Endothelial cell of umbilical vein (primary cell): ENCODE measurements at regions not wholly inside any gene's neighbourhood (a gene's known extent, or its start where the extent isn't known, plus 50 kb on each side); places are given as distances from the start of the nearest gene placed in this dataset.

ENCODE experiments used
- BruUV-seq: library from RNA; stranded (reverse); fragments of 400-500 nt; replicated peaks from 2 replicates; lab custom pipeline; 2021; lab: Mats Ljungman, UMichigan
- CTCF ChIA-PET: fragments of 300-600, 350-600 bp; sonication (Branson Sonifier 250); formaldehyde crosslinking; loops from one replicate; lab custom pipeline; 2021; ENCODE audit warnings: antibody characterized with exemption, inconsistent platforms; lab: Charles Lee
- POLR2A ChIA-PET: fragments of 300-600, 350-600 bp; sonication (Branson Sonifier 250); formaldehyde crosslinking; loops from one replicate; lab custom pipeline; 2021; ENCODE audit warnings: antibody characterized with exemption, inconsistent platforms; lab: Charles Lee
- DNase-seq: peaks from one replicate; pipeline ENCODE4 v3.0.0-alpha.2; 2011; ENCODE audit warnings: low read depth, low spot score
- FAIRE-seq: peaks from 2 replicates; lab custom pipeline; 2011; peaks lifted over from hg19 to GRCh38; lab: Jason Lieb, UNC
- H2AFZ ChIP-seq: 2 replicates; pipeline ENCODE4 v1.6.0; 2012; ENCODE audit warnings: low read depth, low read length, control low read depth, inconsistent platforms
- H3K27ac ChIP-seq: 2 replicates; pipeline ENCODE4 v1.5.1; 2011; ENCODE audit warnings: low read depth, mild to moderate bottlenecking, control low read depth, low read length, moderate library complexity; ENCODE audit not compliant: insufficient read depth
- H3K27me3 ChIP-seq, 2 experiments: 2 replicates each; pipeline versions ENCODE4 v1.6.0 to v1.6.1; 2011; ENCODE audit warnings: low read length in 2 of 2, mixed read lengths in 1 of 2; ENCODE audit not compliant: control insufficient read depth in 2 of 2, insufficient read depth in 2 of 2
- H3K36me3 ChIP-seq, 2 experiments: 2 replicates in 1 of 2; 3 replicates in 1 of 2; pipeline ENCODE4 v1.5.1; 2011; ENCODE audit warnings: low read length in 2 of 2, mild to moderate bottlenecking in 1 of 2, moderate library complexity in 1 of 2; ENCODE audit not compliant: control insufficient read depth in 2 of 2, insufficient read depth in 2 of 2; ENCODE audit errors: extremely low read depth in 1 of 2
- H3K4me1 ChIP-seq: 3 replicates; pipeline ENCODE4 v1.5.1; 2011; ENCODE audit warnings: mild to moderate bottlenecking, low read length; ENCODE audit not compliant: control insufficient read depth, insufficient read depth; ENCODE audit errors: extremely low read depth
- H3K4me2 ChIP-seq: 2 replicates; pipeline ENCODE4 v1.6.1; 2011; ENCODE audit warnings: low read length, control low read depth, mixed read lengths; ENCODE audit not compliant: insufficient read depth
- H3K4me3 ChIP-seq, 3 experiments: fragments of 200-600 bp in 1 of 3; sonication (generic), shearing (Covaris generic) in 1 of 3; replicated peaks in 1 of 3; 2 replicates each; pipeline ENCODE4 v1.5.1; 2011 to 2016; ENCODE audit warnings: control low read depth in 3 of 3, low read length in 3 of 3, mild to moderate bottlenecking in 2 of 3, inconsistent platforms in 1 of 3, low read depth in 1 of 3, moderate library complexity in 1 of 3; ENCODE audit not compliant: insufficient read depth in 1 of 3
- H3K79me2 ChIP-seq: 2 replicates; pipeline ENCODE4 v1.6.0; 2012; ENCODE audit warnings: low read length, inconsistent platforms; ENCODE audit not compliant: control insufficient read depth, insufficient read depth
- H3K9ac ChIP-seq: replicated peaks from 2 replicates; pipeline ENCODE3; 2011; ENCODE audit warnings: low read length, control low read depth; ENCODE audit not compliant: insufficient read depth; ENCODE audit errors: extremely low read depth
- H3K9me1 ChIP-seq: replicated peaks from 3 replicates; pipeline ENCODE4 v1.6.0; 2011; ENCODE audit warnings: mild to moderate bottlenecking, low read length; ENCODE audit not compliant: control insufficient read depth, insufficient read depth; ENCODE audit errors: extremely low read depth
- H3K9me3 ChIP-seq: replicated peaks from 2 replicates; pipeline ENCODE4 v1.5.1; 2012; ENCODE audit warnings: low read length, inconsistent platforms; ENCODE audit not compliant: control insufficient read depth, insufficient read depth
- H4K20me1 ChIP-seq: replicated peaks from 2 replicates; pipeline ENCODE3; 2011; ENCODE audit warnings: mild to moderate bottlenecking, low read length; ENCODE audit not compliant: control insufficient read depth, insufficient read depth; ENCODE audit errors: extremely low read depth
- CTCF ChIP-seq, 2 donors: IDR thresholded peaks; 1 replicate in 1 of 2; 2 replicates in 1 of 2; pipeline ENCODE4 v1.5.1; 2011; ENCODE audit warnings: low read length in 2 of 2, mild to moderate bottlenecking in 2 of 2, moderate library complexity in 2 of 2, control low read depth in 1 of 2, inconsistent platforms in 1 of 2, low read depth in 1 of 2; ENCODE audit not compliant: insufficient read depth in 1 of 2; ENCODE audit errors: extremely low read depth in 1 of 2
- EZH2 ChIP-seq: IDR thresholded peaks from 2 replicates; pipeline ENCODE4 v1.6.1; 2012; ENCODE audit warnings: borderline replicate concordance, low read depth, mild to moderate bottlenecking, moderate library complexity, low read length, inconsistent platforms; ENCODE audit not compliant: severe bottlenecking
- FOS ChIP-seq: IDR thresholded peaks from 2 replicates; pipeline ENCODE4 v1.6.1; 2011; ENCODE audit warnings: mild to moderate bottlenecking, low read length, moderate library complexity, borderline replicate concordance; ENCODE audit not compliant: insufficient read depth
- GATA2 ChIP-seq: IDR thresholded peaks from 2 replicates; pipeline ENCODE4 v1.7.0; 2011; ENCODE audit warnings: low read depth, mild to moderate bottlenecking, moderate library complexity, mixed read lengths, low read length; ENCODE audit not compliant: insufficient read length, insufficient read depth
- JUN ChIP-seq: IDR thresholded peaks from 2 replicates; pipeline ENCODE4 v1.6.1; 2011; ENCODE audit warnings: borderline replicate concordance, low read depth; ENCODE audit not compliant: insufficient read length, insufficient read depth
- MAX ChIP-seq: IDR thresholded peaks from 2 replicates; pipeline ENCODE4 v1.6.1; 2011; ENCODE audit not compliant: insufficient read depth, insufficient read length
- MYC ChIP-seq: IDR thresholded peaks from one replicate; pipeline ENCODE4 v1.6.1; 2011; ENCODE audit warnings: mild to moderate bottlenecking, low read depth, low read length
- POLR2A ChIP-seq: IDR thresholded peaks from 2 replicates; pipeline ENCODE4 v1.6.1; 2012; ENCODE audit warnings: low read depth, mild to moderate bottlenecking, control low read depth, low read length
- POLR2AphosphoS5 ChIP-seq: IDR thresholded peaks from 2 replicates; pipeline ENCODE4 v1.6.1; 2012; ENCODE audit warnings: low read depth, mild to moderate bottlenecking, control low read depth, low read length, moderate library complexity; ENCODE audit not compliant: insufficient read depth
- dilution Hi-C: fragments of 300-500 bp; cut with MboI; formaldehyde crosslinking; loops from one replicate; pipeline ENCODE4 v1.15.0; 2019; ENCODE audit warnings: low sequenced_read_pairs; ENCODE audit not compliant: extremely low pct_ligation_motif_present
- intact Hi-C: fragments of 100-400 bp; cut with micrococcal nuclease; formaldehyde crosslinking; loops from one replicate; pipeline ENCODE4 v1.10.0; 2022

GRCh38 chr22:47618180-47619010 lies 855.9 kb downstream of the TBC1D22A start:
- no peak overlapping the region for H3K4me2 ChIP-seq
- no TSS peak for BruUV-seq
- no peak for FAIRE-seq

More at GRCh38 chr22:47618180-47619010, 855.9 kb downstream of the TBC1D22A start:
- no peak overlapping the region for H3K9ac ChIP-seq
- TF ChIP-seq POLR2A: no peak
- TF ChIP-seq POLR2AphosphoS5: no peak
- no peak for TF ChIP-seq JUN
- TF ChIP-seq MYC: no peak
- TF ChIP-seq MAX: no peak
- TF ChIP-seq CTCF (IDR thresholded peaks at IDR 0.05; ENCODE audit: extremely low read depth in 1 of 2, insufficient read depth in 1 of 2, low read depth in 1 of 2, low read length in 2 of 2): no peak
- no peak for TF ChIP-seq EZH2
- TF ChIP-seq GATA2: no peak
- no peak for TF ChIP-seq FOS
- DNase-seq: no peak
- no peak overlapping the region for H2AFZ ChIP-seq
- no peaks in the 10 kb centered on the region for H3K79me2 ChIP-seq
- H3K9me3 ChIP-seq: peaks cover 1% of the 10 kb centered on the region
- no peaks in the 10 kb centered on the region for H3K27me3 ChIP-seq
- intact Hi-C loops: no loop called here
- H3K36me3 ChIP-seq: no peaks in the 10 kb centered on the region
- ChIA-PET POLR2A (no interaction called here), CTCF (no interaction called here)
- no peaks in the 10 kb centered on the region for H3K9me1 ChIP-seq
- H3K4me3 ChIP-seq: no peak overlapping the region
- H3K27ac ChIP-seq: no peak overlapping the region
- H3K4me1 ChIP-seq: no peaks in the 10 kb centered on the region
- dilution Hi-C loops: no loop called here
- H4K20me1 ChIP-seq: no peaks in the 10 kb centered on the region
